Choroid plexus epithelial cell (primary cell): ENCODE measurements at regions not wholly inside any gene's neighbourhood (a gene's known extent, or its start where the extent isn't known, plus 50 kb on each side); places are given as distances from the start of the nearest gene placed in this dataset.

Source experiments
- DNase-seq: peaks from one replicate; pipeline ENCODE4 v3.0.0-alpha.2; 2010; ENCODE audit warnings: low read depth
- H3K4me3 ChIP-seq: 2 replicates; pipeline ENCODE4 v1.5.1; 2011; ENCODE audit warnings: low read depth, mild to moderate bottlenecking, control low read depth, low read length, moderate library complexity
- CTCF ChIP-seq: conservative IDR thresholded peaks from 2 replicates; pipeline ENCODE4 v1.5.1; 2011; ENCODE audit warnings: low read depth, mild to moderate bottlenecking, control low read depth, inconsistent platforms, low read length, moderate library complexity

- no peak for TF ChIP-seq CTCF
- no peak overlapping the region for H3K4me3 ChIP-seq
- no peak for DNase-seq
Measured at GRCh38 chr3:194830978-194831377, 145.3 kb downstream of the FAM43A start.

GRCh38 chr3:194832346-194833104, 146.8 kb downstream of the FAM43A start:
- no peak overlapping the region for H3K4me3 ChIP-seq
- no peak for DNase-seq
- no peak for TF ChIP-seq CTCF

- no peak for TF ChIP-seq CTCF
- no peak overlapping the region for H3K4me3 ChIP-seq
- no peak for DNase-seq
Measured at GRCh38 chr3:194833114-194833910, 147.6 kb downstream of the FAM43A start.

GRCh38 chr3:194836661-194837060, 151.0 kb downstream of the FAM43A start:
- TF ChIP-seq CTCF, result no peak
- no peak overlapping the region for H3K4me3 ChIP-seq
- no peak for DNase-seq

GRCh38 chr3:194837457-194838127, 151.9 kb downstream of the FAM43A start:
- no peak for TF ChIP-seq CTCF
- no peak for DNase-seq
- H3K4me3 ChIP-seq, result no peak overlapping the region

GRCh38 chr3:194838236-194838635, 152.6 kb downstream of the FAM43A start:
- no peak for TF ChIP-seq CTCF
- no peak for DNase-seq
- H3K4me3 ChIP-seq, result no peak overlapping the region
